GM13977 (cell line): ENCODE measurements at regions not wholly inside any gene's neighbourhood (a gene's known extent, or its start where the extent isn't known, plus 50 kb on each side); places are given as distances from the start of the nearest gene placed in this dataset.

Source experiments
- DNase-seq: peaks from one replicate; pipeline ENCODE4 v3.0.0; 2012; ENCODE audit warnings: low spot score
- CTCF ChIP-seq: IDR thresholded peaks from 2 replicates; pipeline ENCODE4 v1.5.1; 2012; ENCODE audit warnings: mild to moderate bottlenecking, control low read depth; ENCODE audit not compliant: insufficient read depth; ENCODE audit errors: extremely low read depth, missing control alignments
- in situ Hi-C: fragments of 300-500 bp; cut with MboI; formaldehyde crosslinking; loops from one replicate; pipeline ENCODE4 v1.12.0; 2022; ENCODE audit warnings: low sequenced_read_pairs, low pct_unique_long_range_greater_than_20kb, mixed read lengths, inconsistent platforms; ENCODE audit not compliant: unreplicated experiment

- no peak for TF ChIP-seq CTCF
- in situ Hi-C loops: no loop called here
- DNase-seq: no peak
These were observed 55.0 kb upstream of the PLSCR4 start for GRCh38 chr3:146305808-146306423.

GRCh38 chr3:146300768-146301167 is 49.9 kb upstream of the PLSCR4 start:
- TF ChIP-seq CTCF: no peak
- DNase-seq: no peak
- in situ Hi-C loops: no loop called here
